Glomerular visceral epithelial cell (primary cell): ENCODE measurements at regions not wholly inside any gene's neighbourhood (a gene's known extent, or its start where the extent isn't known, plus 50 kb on each side); places are given as distances from the start of the nearest gene placed in this dataset.

ENCODE experiments used
- DNase-seq: peaks from one replicate; pipeline ENCODE4 v3.0.0-alpha.2; 2016; ENCODE audit errors: extremely low spot score

GRCh38 chr11:11789735-11790369 is 51.9 kb upstream of the USP47 start:
- peak; percentile 10 for DNase-seq

GRCh38 chr11:11788063-11788710 is 53.6 kb upstream of the USP47 start:
- DNase-seq, result no peak

- DNase-seq, result peak; percentile 65
These were observed 54.3 kb upstream of the USP47 start for GRCh38 chr11:11787305-11788062.

GRCh38 chr11:11786771-11787170 is 55.0 kb upstream of the USP47 start:
- no peak for DNase-seq

GRCh38 chr11:11786234-11786633 is 55.5 kb upstream of the USP47 start:
- no peak for DNase-seq

- DNase-seq, result no peak
These were observed 59.2 kb upstream of the USP47 start for GRCh38 chr11:11782532-11783110.

- DNase-seq, result no peak
These were observed 60.9 kb upstream of the USP47 start for GRCh38 chr11:11780858-11781257.

- DNase-seq, result no peak
These were observed 61.8 kb upstream of the USP47 start for GRCh38 chr11:11779975-11780374.

- DNase-seq, result no peak
These were observed 63.9 kb upstream of the USP47 start for GRCh38 chr11:11777897-11778296.

- DNase-seq, result no peak
These were observed 65.1 kb upstream of the USP47 start for GRCh38 chr11:11776714-11777113.

- DNase-seq, result no peak
These were observed 66.8 kb upstream of the USP47 start for GRCh38 chr11:11774928-11775327.

GRCh38 chr11:11772865-11773515 is 68.8 kb upstream of the USP47 start:
- DNase-seq, result no peak

- no peak for DNase-seq
These were observed 70.8 kb upstream of the USP47 start for GRCh38 chr11:11770921-11771486.

GRCh38 chr11:11770296-11770695 is 71.5 kb upstream of the USP47 start:
- no peak for DNase-seq

- DNase-seq, result no peak
These were observed 72.0 kb upstream of the USP47 start for GRCh38 chr11:11769782-11770181.

GRCh38 chr11:11769362-11769761 is 72.4 kb upstream of the USP47 start:
- no peak for DNase-seq

GRCh38 chr11:11764423-11764803 is 77.4 kb upstream of the USP47 start:
- no peak for DNase-seq

GRCh38 chr11:11763796-11764422 is 77.9 kb upstream of the USP47 start:
- no peak for DNase-seq

- no peak for DNase-seq
These were observed 80.9 kb upstream of the USP47 start for GRCh38 chr11:11760838-11761237.

GRCh38 chr11:11758603-11759196 is 83.1 kb upstream of the USP47 start:
- no peak for DNase-seq

GRCh38 chr11:11757909-11758308 is 83.9 kb upstream of the USP47 start:
- DNase-seq, result no peak
